CD14-positive monocyte (primary cell): ENCODE measurements at regions not wholly inside any gene's neighbourhood (a gene's known extent, or its start where the extent isn't known, plus 50 kb on each side); places are given as distances from the start of the nearest gene placed in this dataset.

Experiments used
- DNase-seq, 3 donors: peaks; one replicate each; pipeline ENCODE4 v3.0.0-alpha.2; 2011 to 2022
- H2AFZ ChIP-seq: 2 replicates; pipeline ENCODE4 v1.6.0; 2012; ENCODE audit warnings: mild to moderate bottlenecking, low read depth, low read length, inconsistent platforms; ENCODE audit not compliant: insufficient read depth, poor library complexity, severe bottlenecking
- H3K27ac ChIP-seq, 2 donors: 1 replicate in 1 of 2; 2 replicates in 1 of 2; pipeline ENCODE4 v1.5.1; 2012 to 2013; ENCODE audit warnings: low read length in 2 of 2, control low read depth in 1 of 2, inconsistent platforms in 1 of 2, low read depth in 1 of 2, mild to moderate bottlenecking in 1 of 2
- H3K27me3 ChIP-seq, 2 donors: one replicate each; pipeline versions ENCODE4 v1.6.0 to v1.6.1; 2011 to 2013; ENCODE audit warnings: low read length in 2 of 2; ENCODE audit not compliant: control insufficient read depth in 2 of 2, insufficient read depth in 2 of 2
- H3K36me3 ChIP-seq, 2 donors: replicated peaks in 1 of 2; 1 replicate in 1 of 2; 2 replicates in 1 of 2; pipeline versions ENCODE4 v1.5.1 to v1.6.1; 2012 to 2013; ENCODE audit warnings: low read length in 2 of 2, control low read depth in 1 of 2, inconsistent platforms in 1 of 2, mild to moderate bottlenecking in 1 of 2; ENCODE audit not compliant: insufficient read depth in 2 of 2, control insufficient read depth in 1 of 2
- H3K4me1 ChIP-seq, 2 donors: 1 replicate in 1 of 2; 2 replicates in 1 of 2; pipeline versions ENCODE4 v1.5.1 to v1.6.1; 2012 to 2013; ENCODE audit warnings: low read length in 2 of 2, control low read depth in 1 of 2, inconsistent platforms in 1 of 2, mild to moderate bottlenecking in 1 of 2, moderate library complexity in 1 of 2; ENCODE audit not compliant: insufficient read depth in 2 of 2, control insufficient read depth in 1 of 2
- H3K4me2 ChIP-seq: replicated peaks from 2 replicates; pipeline ENCODE3; 2012; ENCODE audit warnings: low read length, moderate library complexity, mild to moderate bottlenecking; ENCODE audit not compliant: poor library complexity, severe bottlenecking; ENCODE audit errors: extremely low read depth
- H3K4me3 ChIP-seq, 3 experiments: fragments of 200-600 bp in 1 of 3; sonication (generic) in 1 of 3; replicated peaks in 1 of 3; 1 replicate in 2 of 3; 2 replicates in 1 of 3; pipeline ENCODE4 v1.5.1; 2011 to 2013; ENCODE audit warnings: low read length in 3 of 3, mild to moderate bottlenecking in 3 of 3, control low read depth in 2 of 3, low read depth in 2 of 3, inconsistent platforms in 1 of 3, moderate library complexity in 1 of 3
- H3K79me2 ChIP-seq: 2 replicates; pipeline ENCODE4 v1.6.0; 2012; ENCODE audit warnings: mild to moderate bottlenecking, control low read depth, inconsistent platforms, low read length, moderate library complexity; ENCODE audit not compliant: insufficient read depth
- H3K9ac ChIP-seq: 2 replicates; pipeline ENCODE4 v1.6.0; 2017; ENCODE audit warnings: low read length, mild to moderate bottlenecking; ENCODE audit not compliant: insufficient read depth, poor library complexity, severe bottlenecking
- H3K9me3 ChIP-seq, 2 donors: replicated peaks in 1 of 2; 1 replicate in 1 of 2; 2 replicates in 1 of 2; pipeline versions ENCODE4 v1.5.1 to v1.6.1; 2012 to 2013; ENCODE audit warnings: low read length in 2 of 2, control low read depth in 1 of 2; ENCODE audit not compliant: control insufficient read depth in 1 of 2, insufficient read depth in 1 of 2
- H4K20me1 ChIP-seq: 2 replicates; pipeline ENCODE4 v1.6.0; 2012; ENCODE audit warnings: mild to moderate bottlenecking, low read length, control low read depth, moderate library complexity; ENCODE audit not compliant: insufficient read depth
- H3K27ac Mint-ChIP-seq, 7 donors: one replicate each; pipeline ENCODE4 v1.8.0; 2020; ENCODE audit warnings: mild to moderate bottlenecking in 7 of 7, mixed read lengths in 7 of 7, moderate library complexity in 6 of 7, inconsistent platforms in 2 of 7
- H3K27me3 Mint-ChIP-seq, 3 donors: one replicate each; pipeline ENCODE4 v1.8.0; 2021 to 2022; ENCODE audit warnings: low read depth in 3 of 3, mild to moderate bottlenecking in 3 of 3, mixed read lengths in 3 of 3, moderate library complexity in 3 of 3, inconsistent platforms in 1 of 3
- H3K36me3 Mint-ChIP-seq, 2 donors: one replicate each; pipeline ENCODE4 v1.8.0; 2020; ENCODE audit warnings: mixed read lengths in 2 of 2, inconsistent platforms in 1 of 2, mild to moderate bottlenecking in 1 of 2
- H3K4me1 Mint-ChIP-seq: one replicate; pipeline ENCODE4 v1.8.0; 2020; ENCODE audit warnings: mild to moderate bottlenecking, mixed read lengths
- H3K4me3 Mint-ChIP-seq, 2 donors: one replicate each; pipeline ENCODE4 v1.8.0; 2020; ENCODE audit warnings: mild to moderate bottlenecking in 2 of 2, mixed read lengths in 2 of 2, moderate library complexity in 1 of 2
- H3K9me3 Mint-ChIP-seq, 7 donors: one replicate each; pipeline ENCODE4 v1.8.0; 2020 to 2022; ENCODE audit warnings: mixed read lengths in 7 of 7, mild to moderate bottlenecking in 6 of 7, moderate library complexity in 6 of 7, inconsistent platforms in 2 of 7
- CTCF ChIP-seq: fragments of 200-600 bp; IDR thresholded peaks from one replicate; pipeline ENCODE4 v1.8.0; 2022; ENCODE audit warnings: antibody characterized with exemption, mild to moderate bottlenecking
- WGBS: methylation state at CpG from one replicate; pipeline ENCODE4 v1.1.5; 2013; ENCODE audit warnings: missing lambda C conversion rate; ENCODE audit not compliant: insufficient coverage; 5-methylcytosine and 5-hydroxymethylcytosine counted together
- intact Hi-C, 2 donors: fragments of 100-400 bp; cut with micrococcal nuclease; formaldehyde crosslinking; loops; one replicate each; pipeline versions ENCODE4 v1.15.0 to v1.15.1; 2023

GRCh38 chr3:104584682-104585081 lies 782.0 kb upstream of the ALCAM start:
- Histone ChIP-seq H3K36me3 (no peaks in the 10 kb centered on the region), H3K4me3 (no peak overlapping the region), H3K4me2 (no peak overlapping the region), H3K9ac (no peak overlapping the region), H3K9me3 (no peaks in the 10 kb centered on the region), H4K20me1 (no peaks in the 10 kb centered on the region), H3K79me2 (no peaks in the 10 kb centered on the region), H3K27ac (no peak overlapping the region), H3K27me3 (no peaks in the 10 kb centered on the region), H3K4me1 (no peaks in the 10 kb centered on the region), H2AFZ (no peak overlapping the region)
- no peak for DNase-seq
- peaks cover 0 to 5% (median 3%) of the 10 kb centered on the region in 7 donors for H3K9me3 Mint-ChIP-seq
- TF ChIP-seq CTCF, result no peak
- no peaks in the 10 kb centered on the region for H3K4me1 Mint-ChIP-seq
- H3K4me3 Mint-ChIP-seq, result no peak overlapping the region
- no peaks in the 10 kb centered on the region for H3K36me3 Mint-ChIP-seq
- 58% methylated on average over 2 of the region's 5 CpGs for WGBS
- intact Hi-C loops, result no loop called here
- no peak overlapping the region for H3K27ac Mint-ChIP-seq
- H3K27me3 Mint-ChIP-seq, result peaks cover 0 to 2% (median 0%) of the 10 kb centered on the region in 3 donors

- no peak overlapping the region for H3K9ac ChIP-seq
- intact Hi-C loops, result no loop called here
- no peak overlapping the region for H3K4me3 ChIP-seq
- H3K4me2 ChIP-seq, result no peak overlapping the region
- no peak overlapping the region for H3K27ac ChIP-seq
- Mint-ChIP-seq H3K9me3 (peaks cover 0 to 5% (median 2%) of the 10 kb centered on the region in 7 donors), H3K4me1 (no peaks in the 10 kb centered on the region), H3K4me3 (no peak overlapping the region), H3K36me3 (no peaks in the 10 kb centered on the region), H3K27me3 (peaks cover 0 to 2% (median 0%) of the 10 kb centered on the region in 3 donors), H3K27ac (no peak overlapping the region)
- no peaks in the 10 kb centered on the region for H3K27me3 ChIP-seq
- no peak overlapping the region for H2AFZ ChIP-seq
- TF ChIP-seq CTCF, result no peak
- no peaks in the 10 kb centered on the region for H3K79me2 ChIP-seq
- DNase-seq, result no peak
- no peaks in the 10 kb centered on the region for H4K20me1 ChIP-seq
- no peaks in the 10 kb centered on the region for H3K4me1 ChIP-seq
- no peaks in the 10 kb centered on the region for H3K9me3 ChIP-seq
- H3K36me3 ChIP-seq, result no peaks in the 10 kb centered on the region
These were observed 780.4 kb upstream of the ALCAM start for GRCh38 chr3:104586344-104586743.
